GM21717 (cell line): ENCODE measurements at regions not wholly inside any gene's neighbourhood (a gene's known extent, or its start where the extent isn't known, plus 50 kb on each side); places are given as distances from the start of the nearest gene placed in this dataset.
A peak's percentile ranks its signal among the peaks of the same experiment; 100 is the strongest.

Experiments used
- ATAC-seq: cut with Tn5 transposase; IDR thresholded peaks from one replicate; pipeline ENCODE4 v1.9.1; 2021; ENCODE audit warnings: mild to moderate bottlenecking, moderate library complexity; ENCODE audit not compliant: unreplicated experiment

DNA sequence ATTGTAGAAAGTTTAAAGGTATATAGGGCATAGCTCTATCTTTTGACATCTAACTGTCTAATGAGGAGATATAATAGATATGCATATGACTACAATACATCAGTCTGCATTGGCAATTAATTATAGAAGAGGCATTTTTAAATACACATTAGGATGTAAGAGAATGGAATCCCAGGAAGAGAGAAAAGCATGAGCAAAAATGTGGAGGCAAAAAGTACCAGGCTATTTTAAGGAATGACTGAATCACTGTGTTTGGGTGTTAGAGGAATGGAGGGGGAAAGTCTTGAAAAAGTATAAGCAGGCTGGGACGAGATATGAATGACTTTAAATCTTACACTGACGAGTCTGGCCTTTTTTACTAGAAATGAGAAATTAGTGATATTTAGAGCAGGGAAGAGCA, 138.4 kb upstream of the ZNF462 start:
- ATAC-seq = no peak

DNA sequence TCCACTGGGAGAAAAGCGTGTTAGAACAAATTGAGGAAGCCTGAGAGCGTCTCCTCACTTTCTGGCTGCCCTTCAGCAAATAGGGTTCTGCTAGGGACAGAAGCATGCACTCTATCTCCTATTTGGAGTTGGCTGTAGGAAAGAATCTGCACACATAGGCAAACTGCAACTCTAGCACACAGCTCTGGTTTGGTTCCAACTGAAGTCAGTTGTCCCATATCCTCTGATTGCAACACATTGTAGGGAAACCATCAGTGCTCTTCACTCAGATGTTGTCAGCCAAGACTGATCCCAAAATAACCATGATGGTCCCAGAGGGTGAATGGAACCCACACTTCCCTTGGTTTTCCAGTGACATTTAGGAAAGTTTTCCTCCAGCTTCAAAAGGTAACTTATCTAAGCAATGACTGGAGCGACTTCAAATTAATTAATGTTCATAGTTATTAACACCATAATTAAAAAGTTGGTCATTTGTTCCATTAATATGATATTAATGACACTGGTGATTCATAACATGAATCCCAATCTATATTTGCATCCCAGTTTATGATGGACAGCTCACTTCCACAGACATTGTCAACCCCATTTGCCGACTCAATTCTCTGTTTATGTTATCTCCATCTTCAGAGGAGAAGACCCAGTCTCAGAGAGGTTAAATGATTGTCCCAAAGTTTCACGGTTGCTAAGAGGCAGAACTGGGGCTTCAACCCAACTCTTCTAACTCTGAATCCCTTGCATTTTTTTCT, 136.7 kb upstream of the ZNF462 start:
- ATAC-seq = no peak

DNA sequence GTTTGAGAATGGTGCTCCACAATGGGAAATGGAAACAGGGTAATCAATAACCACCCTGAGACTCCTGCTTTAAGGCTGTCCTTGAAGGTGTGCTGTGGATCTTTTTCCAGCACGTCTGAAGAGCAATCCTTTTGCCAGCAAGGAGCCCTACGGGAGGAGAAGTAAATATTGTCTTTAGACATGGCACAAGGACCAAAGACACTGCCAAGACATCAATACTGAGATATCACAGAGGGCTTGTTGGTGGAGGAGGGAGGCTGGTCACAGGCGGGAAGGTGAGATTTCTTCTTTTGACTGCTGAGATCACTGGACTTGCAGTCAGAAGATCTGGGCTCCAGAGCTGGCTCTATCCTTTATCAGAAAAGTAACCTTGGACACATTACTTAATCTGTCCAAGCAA, 135.0 kb upstream of the ZNF462 start:
- no peak for ATAC-seq

DNA sequence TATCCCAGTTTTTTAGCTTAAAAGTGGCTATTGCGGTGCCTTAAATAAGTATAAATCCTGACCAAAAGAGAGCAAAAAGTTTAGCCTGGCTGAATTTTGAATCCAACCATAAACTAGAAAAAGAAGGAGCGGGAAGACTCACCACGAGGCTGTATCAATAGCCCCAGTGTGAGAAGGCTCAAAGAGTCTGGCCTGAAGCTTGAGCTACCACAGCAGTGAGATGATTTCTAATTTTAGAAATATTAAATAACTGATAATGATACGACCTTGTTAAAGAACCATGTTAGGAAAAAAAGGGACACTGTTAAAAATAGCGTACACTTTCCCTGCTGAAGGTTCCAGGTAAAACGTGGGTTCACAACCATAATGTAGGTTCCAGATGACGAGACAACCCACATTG, 134.1 kb upstream of the ZNF462 start:
- ATAC-seq = no peak

DNA sequence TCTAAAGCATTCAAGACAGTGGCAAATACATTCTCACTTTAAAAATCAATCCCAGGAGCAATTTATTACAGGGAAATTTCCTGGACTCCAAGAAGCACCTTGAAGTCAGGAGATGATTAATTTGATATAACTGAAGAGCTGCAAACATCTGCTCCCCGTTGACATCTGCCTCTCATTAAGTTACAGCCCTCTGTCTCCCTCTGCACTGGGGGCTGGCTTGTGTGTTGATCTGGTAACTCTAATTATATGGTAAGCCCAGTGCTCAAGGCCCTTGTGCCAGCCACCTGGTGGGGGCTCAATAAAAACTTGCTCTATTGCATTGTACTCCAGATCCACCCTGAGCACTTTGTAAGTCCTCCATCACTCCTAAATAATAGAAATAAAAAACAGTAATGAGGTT, 131.1 kb upstream of the ZNF462 start:
- ATAC-seq = no peak

DNA sequence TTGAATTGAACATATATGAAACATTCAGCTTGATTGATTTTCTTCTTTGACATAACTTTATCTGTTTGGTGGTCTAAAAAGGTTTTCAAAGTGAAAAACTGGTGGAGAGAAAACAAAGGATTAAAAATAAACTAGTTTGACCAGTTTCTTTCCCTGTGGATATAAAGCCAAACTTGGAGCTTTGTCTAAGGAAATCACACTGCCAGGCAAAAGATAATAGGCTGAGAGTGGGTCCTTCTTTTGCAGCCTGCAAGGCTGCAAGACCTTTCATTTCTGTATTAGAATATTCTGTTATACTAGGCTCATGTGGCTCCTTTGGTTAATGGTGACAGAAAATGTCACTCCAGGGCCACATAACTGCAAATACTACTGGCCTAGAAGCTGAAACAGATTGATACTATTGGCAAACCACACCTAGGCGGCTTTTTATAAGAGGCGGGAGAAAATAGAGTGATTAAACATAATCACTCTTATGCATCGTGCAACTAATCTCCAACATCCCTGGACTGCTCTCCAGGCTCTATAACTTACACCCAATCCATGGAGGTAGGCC, 129.1 kb upstream of the ZNF462 start:
- ATAC-seq = no peak

DNA sequence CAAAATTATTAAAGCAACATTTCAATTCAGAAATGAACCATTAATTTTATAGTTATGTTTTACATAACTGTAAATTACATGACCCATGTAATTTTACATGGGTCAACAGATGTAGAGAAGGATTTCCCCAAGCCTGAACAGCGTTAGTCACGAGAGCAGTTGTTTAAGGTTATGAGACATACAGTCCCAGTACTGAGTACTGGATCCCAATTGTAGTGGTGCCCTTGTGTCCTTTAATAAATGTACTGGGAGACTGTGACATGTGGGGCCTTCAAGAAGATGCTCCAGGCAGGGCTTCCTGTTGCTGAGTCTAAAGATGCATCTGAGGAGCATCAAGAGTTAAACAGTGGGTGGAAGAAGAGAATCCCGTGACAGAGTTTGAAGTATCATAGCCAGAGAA, 125.5 kb upstream of the ZNF462 start:
- no peak for ATAC-seq

DNA sequence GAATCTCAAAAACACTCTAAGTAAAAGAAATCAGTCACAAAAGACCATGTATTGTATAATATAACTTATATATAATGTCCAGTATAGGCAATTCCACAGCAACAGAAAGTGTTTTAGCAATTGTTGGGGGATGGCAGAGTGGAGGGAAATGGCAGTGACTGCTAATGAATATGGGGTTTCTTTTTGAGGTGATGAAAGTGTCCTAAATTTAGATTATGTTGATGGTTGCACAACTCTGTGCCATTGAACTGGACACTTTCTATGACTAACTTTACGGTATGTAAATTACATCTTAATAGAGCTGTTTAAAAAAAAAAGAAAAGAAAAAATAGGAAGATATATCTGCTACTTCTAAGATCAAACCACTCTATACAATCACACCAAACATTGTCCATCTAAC, 124.9 kb upstream of the ZNF462 start:
- ATAC-seq = no peak

DNA sequence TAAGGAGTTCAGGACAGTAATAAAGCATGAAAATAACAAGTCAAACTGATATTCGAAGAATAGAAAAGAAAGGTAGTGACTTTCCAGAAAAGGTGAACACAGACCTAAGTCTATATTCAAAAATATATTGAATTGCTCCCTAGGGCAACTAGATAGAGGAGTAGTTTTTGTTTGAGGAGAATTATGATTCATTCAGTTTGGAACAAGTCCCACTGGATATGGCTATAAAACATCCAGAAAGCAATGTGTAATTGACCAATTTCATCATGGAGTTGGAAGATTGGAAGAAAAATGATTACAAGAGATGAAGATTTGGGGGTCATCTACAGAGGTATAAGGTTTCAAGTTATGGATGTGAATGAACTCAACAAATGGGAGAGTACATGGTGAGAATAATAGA, 117.5 kb upstream of the ZNF462 start:
- no peak for ATAC-seq

DNA sequence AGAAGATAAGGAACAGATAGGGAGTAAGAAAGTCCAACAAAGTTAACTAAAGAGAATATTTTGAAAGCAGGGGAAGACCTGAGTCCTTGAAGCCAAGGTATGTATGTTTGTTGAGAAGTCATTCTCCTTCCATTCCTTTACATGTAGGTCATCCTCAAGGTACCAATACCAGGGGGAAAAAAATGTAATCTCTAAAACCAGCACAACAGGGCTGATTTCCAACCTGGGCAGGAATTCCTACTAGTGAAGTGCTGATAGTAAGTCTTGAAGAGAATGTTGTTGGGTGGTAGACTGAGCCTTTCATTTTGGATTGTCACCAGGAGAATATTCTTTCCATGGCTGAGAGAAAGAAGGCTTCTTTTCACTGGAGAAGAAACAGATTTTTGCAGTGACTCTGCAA, 117.1 kb upstream of the ZNF462 start:
- no peak for ATAC-seq

DNA sequence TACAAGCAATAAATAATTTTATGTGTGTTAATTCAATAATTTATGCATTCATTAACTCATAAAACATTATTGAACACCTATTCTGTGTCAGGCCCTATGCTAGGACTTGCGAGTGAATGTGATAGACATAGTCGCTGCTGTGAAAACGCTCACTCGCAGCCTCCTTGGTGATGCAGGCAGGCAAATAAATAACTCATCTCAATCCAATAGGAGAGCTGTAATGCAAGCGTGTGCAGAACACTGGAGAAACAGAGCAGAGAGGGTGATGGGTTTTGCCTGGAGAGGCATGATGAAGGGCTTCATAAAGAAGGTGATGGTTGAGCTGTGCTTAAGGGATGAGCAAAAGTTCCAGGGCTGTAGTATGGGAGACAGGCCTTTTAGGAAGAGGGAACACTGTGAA, 111.3 kb upstream of the ZNF462 start:
- ATAC-seq = no peak

DNA sequence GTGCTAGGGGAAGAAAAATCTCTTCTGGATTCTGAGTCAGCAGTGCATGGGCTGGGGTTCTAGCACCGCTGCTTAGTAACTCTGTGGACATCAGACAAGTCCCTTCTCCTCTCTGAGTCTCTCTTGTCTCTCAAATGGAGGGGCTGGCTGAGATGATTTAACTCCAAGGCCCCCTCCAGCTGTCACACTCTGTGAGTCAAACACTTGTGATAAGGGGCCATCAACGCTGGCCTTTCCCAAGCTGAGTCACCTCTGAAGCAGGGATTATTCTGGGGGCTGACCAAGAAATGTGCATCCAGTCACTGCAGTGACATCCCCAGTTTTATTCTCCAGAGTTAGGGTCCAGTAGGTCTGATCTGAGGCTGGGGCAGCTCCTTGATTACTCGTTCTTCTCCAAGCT, 110.4 kb upstream of the ZNF462 start:
- ATAC-seq = no peak

DNA sequence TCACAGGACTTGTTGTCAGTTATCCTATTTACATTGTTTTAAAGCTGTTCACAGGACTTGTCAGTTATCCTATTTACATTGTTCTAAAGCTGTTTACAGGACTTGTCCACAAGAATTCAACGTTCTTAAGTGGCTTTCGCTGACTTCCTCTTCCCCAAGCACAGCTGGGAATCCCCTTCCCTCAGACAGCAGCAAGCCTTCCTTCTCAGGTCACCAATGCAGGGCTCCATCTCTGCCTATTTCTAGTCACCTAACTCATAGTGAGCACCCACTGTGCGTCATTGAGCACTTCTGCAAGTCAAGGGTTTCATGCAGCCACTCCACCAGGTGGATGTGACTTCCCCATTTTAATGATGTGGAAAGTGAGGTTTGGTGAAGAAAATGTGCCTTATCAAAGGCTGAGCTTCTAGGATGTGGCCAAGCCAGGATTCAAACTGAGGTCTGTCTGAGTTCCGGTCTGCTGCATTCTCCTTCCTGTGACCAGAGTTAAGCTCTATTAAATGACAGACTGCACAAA, 109.8 kb upstream of the ZNF462 start:
- ATAC-seq = peak; percentile 92

DNA sequence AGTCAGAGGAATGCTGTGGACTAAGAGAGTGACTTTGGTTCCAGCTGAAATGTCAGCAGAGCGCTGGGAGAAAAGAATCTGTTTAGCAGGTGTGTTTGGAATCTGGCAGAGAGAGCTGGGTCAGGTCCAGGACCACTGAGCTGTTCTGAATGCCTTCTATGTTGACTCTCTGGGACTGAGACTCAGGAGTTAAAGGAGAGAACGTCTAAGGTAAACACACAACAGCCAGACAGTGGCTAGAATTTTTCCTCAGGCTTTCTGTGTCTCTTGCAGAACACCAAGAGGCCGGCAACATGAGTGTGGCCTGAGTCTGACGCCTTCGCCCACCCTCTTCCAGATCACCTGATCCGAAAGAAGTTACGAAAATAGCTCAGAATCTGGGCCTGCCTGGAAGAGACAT, 107.2 kb upstream of the ZNF462 start:
- ATAC-seq = no peak

DNA sequence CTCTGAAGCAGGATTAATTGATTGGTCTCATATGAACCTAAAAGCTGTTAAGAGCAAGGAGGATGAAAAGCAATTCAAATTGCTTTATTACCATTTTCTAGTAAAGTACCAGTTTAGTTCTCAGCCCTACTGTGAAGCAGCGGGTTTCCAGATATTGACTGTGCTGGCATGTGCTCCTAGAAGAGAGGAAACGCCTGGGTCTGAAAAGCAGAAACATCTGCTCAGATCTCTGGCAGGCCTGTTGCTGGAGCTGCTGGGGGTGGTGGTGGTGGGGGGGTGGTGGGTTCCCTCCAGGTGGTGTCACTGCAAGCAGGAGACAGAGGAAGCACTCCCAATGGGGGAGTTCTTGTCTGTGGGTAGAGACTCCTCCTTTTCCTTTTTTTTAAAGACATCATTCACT, 105.5 kb upstream of the ZNF462 start:
- ATAC-seq = no peak

DNA sequence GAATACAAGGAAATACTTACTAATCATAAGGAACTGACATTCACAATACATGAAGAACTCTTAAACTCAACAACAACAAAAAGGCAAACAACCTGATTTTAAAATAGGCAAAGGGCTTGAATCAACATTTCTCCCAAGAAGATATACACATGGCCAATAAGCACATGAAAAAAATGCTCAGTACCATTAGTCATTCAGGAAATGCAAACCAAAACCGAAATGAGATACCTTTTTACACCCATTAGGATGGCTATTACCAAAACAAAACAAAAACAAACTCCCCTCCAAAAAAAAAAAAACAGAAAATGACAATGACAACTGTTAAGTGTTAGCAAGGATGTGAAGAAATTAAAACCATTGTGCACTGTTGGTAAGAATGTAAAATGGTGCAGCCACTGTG, 104.1 kb upstream of the ZNF462 start:
- ATAC-seq = peak; percentile 96

DNA sequence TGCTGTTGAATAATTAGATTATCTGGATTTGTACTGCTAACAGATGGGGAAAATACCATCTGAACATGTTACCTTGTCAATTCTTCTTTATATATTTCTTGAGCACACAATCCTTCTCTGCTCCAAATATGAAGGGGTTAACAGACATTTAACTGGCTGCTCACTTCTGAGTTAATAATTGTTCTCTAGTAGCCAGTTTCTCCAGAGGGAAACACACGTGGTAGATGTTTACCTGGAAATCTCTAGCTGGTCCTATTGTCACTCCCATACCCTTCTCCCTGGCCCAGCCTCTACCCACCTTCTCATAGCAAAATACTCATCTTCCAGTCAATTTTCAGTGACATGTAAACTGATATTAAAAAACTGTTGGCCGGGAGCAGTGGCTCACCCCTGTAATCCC, 101.5 kb upstream of the ZNF462 start:
- ATAC-seq = no peak

DNA sequence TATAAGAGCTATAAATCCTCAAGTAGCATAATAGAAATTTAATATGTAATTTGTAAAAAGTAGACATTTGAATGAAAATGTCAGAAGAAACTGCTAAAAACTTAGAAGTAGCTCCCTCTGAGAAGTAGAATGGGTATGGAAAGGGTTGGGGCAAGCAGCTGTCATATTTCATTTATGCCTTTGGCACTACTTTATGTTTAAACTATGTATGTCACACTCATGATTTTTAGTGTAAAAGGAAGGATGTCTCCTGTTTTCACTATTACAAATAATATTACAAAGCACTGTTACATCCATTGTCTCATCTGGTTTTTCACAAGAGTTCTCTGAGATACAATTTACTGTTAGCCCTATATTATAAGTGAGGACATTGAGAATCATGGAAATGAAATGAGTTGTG, 96.3 kb upstream of the ZNF462 start:
- ATAC-seq = no peak

DNA sequence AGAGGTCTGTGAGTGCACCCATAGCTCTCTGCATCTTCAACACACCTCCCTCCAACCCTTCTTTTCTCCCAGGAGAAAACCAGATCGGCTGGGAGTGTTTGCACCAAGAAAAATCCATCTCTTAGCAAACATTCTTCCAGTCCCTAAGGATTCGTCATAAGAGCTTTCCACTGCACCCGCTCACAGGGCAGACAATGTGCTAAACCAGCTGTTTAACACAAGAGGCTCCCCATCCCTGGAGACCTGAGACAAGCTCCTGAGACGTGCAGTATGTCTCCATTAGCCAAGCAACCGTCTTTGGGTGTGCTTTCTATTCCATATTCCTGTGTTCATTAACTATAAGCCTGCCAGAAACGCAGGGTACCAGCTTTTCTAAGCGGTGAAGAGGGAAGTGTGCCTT, 93.6 kb upstream of the ZNF462 start:
- no peak for ATAC-seq

DNA sequence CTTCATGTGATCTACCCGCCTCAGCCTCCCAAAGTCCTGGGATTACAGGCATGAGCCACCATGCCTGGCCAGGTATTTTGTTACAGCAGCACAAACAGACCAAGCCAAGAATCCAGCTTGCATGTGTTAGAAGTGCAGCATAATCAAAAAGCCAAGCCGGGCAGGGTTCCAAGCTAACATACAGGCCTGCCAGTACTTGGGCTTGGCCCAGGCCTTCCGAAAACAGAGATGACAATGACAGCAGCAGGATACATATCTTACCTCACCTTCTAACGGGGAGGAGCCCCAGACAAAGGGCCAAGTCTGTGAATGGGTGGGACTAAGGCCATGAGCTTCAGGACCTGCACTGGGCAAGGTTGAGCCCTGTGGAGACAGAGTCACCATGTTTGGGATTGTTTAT, 91.4 kb upstream of the ZNF462 start:
- no peak for ATAC-seq

DNA sequence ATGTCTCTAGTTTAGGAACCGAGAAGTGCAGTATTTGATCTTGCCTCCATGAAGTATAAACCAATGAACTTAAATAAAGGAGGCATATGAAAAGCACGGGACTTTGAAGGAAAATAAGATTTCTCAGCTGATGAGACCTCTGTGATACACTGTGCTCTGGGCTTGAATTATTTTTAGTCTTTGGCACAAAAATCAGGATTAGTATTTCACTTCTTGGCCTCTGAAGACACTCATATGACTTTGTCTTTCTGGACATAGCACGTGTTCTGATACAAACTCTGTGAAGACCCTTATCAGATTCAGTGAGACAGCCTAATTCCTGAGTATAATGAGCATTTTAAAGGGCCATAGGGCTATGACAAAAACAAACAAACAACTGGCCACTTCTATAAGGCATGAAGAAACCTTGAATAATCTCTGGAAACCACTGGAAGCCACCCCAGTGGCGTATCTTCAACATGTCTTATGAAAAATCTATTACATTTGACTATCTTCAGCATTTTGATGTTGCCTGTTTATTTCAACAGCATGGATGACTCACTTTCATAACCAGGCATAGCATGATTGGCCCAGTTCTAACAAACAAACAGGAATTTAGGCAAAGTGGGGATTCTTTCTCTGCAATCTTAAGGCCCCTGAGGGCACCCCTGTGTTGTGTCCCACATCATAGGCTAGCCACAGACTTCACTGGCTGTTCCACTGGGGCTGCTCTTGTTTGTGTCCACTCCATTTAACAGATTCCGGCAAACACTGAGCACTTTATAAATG, 90.3 kb upstream of the ZNF462 start:
- no peak for ATAC-seq

DNA sequence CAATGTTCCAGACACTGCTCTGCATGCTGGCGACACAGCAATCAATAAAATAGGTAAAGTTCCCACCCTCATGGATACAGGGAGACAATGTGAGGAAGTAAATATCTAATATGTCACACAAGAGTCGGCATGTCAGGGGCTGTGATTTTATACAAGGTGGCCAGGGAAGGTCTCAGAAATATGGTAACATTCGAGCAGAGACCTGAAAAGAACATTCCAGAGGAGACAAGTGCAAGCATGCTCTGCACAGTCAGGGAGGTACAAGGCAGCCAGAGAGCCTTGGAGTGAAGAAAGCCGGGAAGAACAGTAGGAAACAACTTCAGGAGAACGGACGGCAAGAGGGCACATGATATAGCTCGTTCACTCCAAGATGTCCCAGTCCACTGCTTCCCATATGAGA, 89.2 kb upstream of the ZNF462 start:
- no peak for ATAC-seq
